ENCODE measurements at regions not wholly inside any gene's neighbourhood (a gene's known extent, or its start where the extent isn't known, plus 50 kb on each side); places are given as distances from the start of the nearest gene placed in this dataset.

DNA sequence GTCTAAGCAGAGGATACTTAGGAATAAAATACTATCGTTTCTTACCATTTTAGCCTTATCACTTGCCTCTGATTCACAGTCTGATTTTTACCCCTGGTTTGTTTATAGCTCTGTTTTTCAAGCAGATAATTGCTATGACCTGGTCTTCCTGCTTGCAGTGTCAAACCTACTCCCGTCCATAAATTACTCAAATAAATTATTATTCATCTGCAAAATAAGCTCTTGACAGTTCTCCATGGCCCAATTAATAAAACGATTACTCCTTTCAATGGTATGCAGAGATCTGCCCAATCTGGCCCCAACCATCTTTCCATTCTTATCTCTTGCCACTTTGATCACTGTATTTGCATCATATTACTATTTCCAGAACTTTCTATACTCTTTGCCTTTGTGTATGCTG is 354.0 kb downstream of the CCDC85A start (continued):
- TF ChIP-seq SIX5 (IDR thresholded peaks at IDR 0.05; ENCODE audit: low read depth, low read length), result no peak
- TF ChIP-seq PHF8 (conservative IDR thresholded peaks at IDR 0.05; ENCODE audit: low read depth, low read length), result no peak
- TF ChIP-seq CEBPB (IDR thresholded peaks at IDR 0.05; ENCODE audit: low read depth, low read length), result no peak
- no peak for TF ChIP-seq YY1 (IDR thresholded peaks at IDR 0.05; ENCODE audit: low read depth, low read length)

Data from H1 (cell line).